ENCODE measurements at regions not wholly inside any gene's neighbourhood (a gene's known extent, or its start where the extent isn't known, plus 50 kb on each side); places are given as distances from the start of the nearest gene placed in this dataset.

GRCh38 chr1:10935724-10936123 is 76.7 kb upstream of the TARDBP start:
- TF ChIP-seq CTCF (IDR thresholded peaks at IDR 0.05; ENCODE audit: low read depth, low read length, missing input control) (no peak), MAX (IDR thresholded peaks at IDR 0.05) (no peak), RAD21 (IDR thresholded peaks at IDR 0.05) (no peak), TAF1 (conservative IDR thresholded peaks at IDR 0.05) (no peak), YY1 (IDR thresholded peaks at IDR 0.05) (no peak), NR2F2 (IDR thresholded peaks at IDR 0.05) (no peak), GABPA (IDR thresholded peaks at IDR 0.05 in 1 of 2, conservative IDR thresholded peaks at IDR 0.05 in 1 of 2) (no peak), ATF3 (IDR thresholded peaks at IDR 0.05) (no peak), REST (IDR thresholded peaks at IDR 0.05) (no peak), JUND (IDR thresholded peaks at IDR 0.05) (no peak), ZBTB33 (IDR thresholded peaks at IDR 0.05) (no peak), SP1 (IDR thresholded peaks at IDR 0.05) (no peak)
